HepG2 (cell line): ENCODE measurements at regions not wholly inside any gene's neighbourhood (a gene's known extent, or its start where the extent isn't known, plus 50 kb on each side); places are given as distances from the start of the nearest gene placed in this dataset.
A peak's percentile ranks its signal among the peaks of the same experiment; 100 is the strongest.

ENCODE experiments used
- ELF3 ChIP-seq: IDR thresholded peaks from 2 replicates; pipeline ENCODE4 v1.6.1; 2016; ENCODE audit warnings: missing genetic modification reagents, missing compliant biosample characterization
- HNF1A ChIP-seq, 2 experiments: sonication (generic) in 1 of 2; formaldehyde crosslinking in 1 of 2; IDR thresholded peaks; 2 replicates each; pipeline versions ENCODE4 v1.4.0 to v1.6.1; 2016 to 2020; ENCODE audit warnings: borderline replicate concordance in 1 of 2, low read depth in 1 of 2, mild to moderate bottlenecking in 1 of 2, missing genetic modification reagents in 1 of 2
- HOMEZ ChIP-seq: IDR thresholded peaks from 2 replicates; pipeline ENCODE4 v1.6.1; 2016; ENCODE audit warnings: low read depth
- IRX3 ChIP-seq: sonication (generic); formaldehyde crosslinking; IDR thresholded peaks from 2 replicates; pipeline ENCODE4 v1.8.1; 2023; ENCODE audit warnings: mild to moderate bottlenecking, low read depth, missing genetic modification reagents, borderline replicate concordance
- MAFK ChIP-seq, 2 experiments: IDR thresholded peaks in 1 of 2; conservative IDR thresholded peaks in 1 of 2; 2 replicates each; pipeline ENCODE4 v1.6.1; 2011; ENCODE audit warnings: improper control_type of control experiment in 2 of 2, low read length in 2 of 2
- SIN3A ChIP-seq: IDR thresholded peaks from 2 replicates; pipeline ENCODE4 v1.6.1; 2011; ENCODE audit warnings: low read depth, mild to moderate bottlenecking, control low read depth, low read length, borderline replicate concordance
- SOX5 ChIP-seq: IDR thresholded peaks from 2 replicates; pipeline ENCODE4 v1.6.1; 2016; ENCODE audit warnings: borderline replicate concordance
- STAG1 ChIP-seq: sonication (generic); formaldehyde crosslinking; IDR thresholded peaks from 2 replicates; pipeline ENCODE4 v1.4.0; 2020; ENCODE audit warnings: missing genetic modification reagents
- TBL1XR1 ChIP-seq: fragments of 150-350 bp; IDR thresholded peaks from 2 replicates; pipeline ENCODE4 v1.6.1; 2014; ENCODE audit warnings: borderline replicate concordance, low read length; ENCODE audit not compliant: partially characterized antibody
- THAP11 ChIP-seq: IDR thresholded peaks from 2 replicates; pipeline ENCODE4 v1.6.1; 2016; ENCODE audit warnings: missing biosample characterization, missing genetic modification reagents
- WIZ ChIP-seq: sonication (generic); formaldehyde crosslinking; IDR thresholded peaks from 2 replicates; pipeline ENCODE4 v1.5.1; 2020; ENCODE audit warnings: mild to moderate bottlenecking, missing genetic modification reagents
- ZNF326 ChIP-seq: sonication (generic); formaldehyde crosslinking; IDR thresholded peaks from 2 replicates; pipeline ENCODE4 v1.4.0; 2020; ENCODE audit warnings: missing genetic modification reagents, borderline replicate concordance
- ZNF414 ChIP-seq: sonication (generic); formaldehyde crosslinking; IDR thresholded peaks from 2 replicates; pipeline ENCODE4 v1.5.0; 2020; ENCODE audit warnings: missing genetic modification reagents
- ZNF460 ChIP-seq: sonication (generic); formaldehyde crosslinking; IDR thresholded peaks from 2 replicates; pipeline ENCODE4 v1.5.1; 2020; ENCODE audit warnings: missing genetic modification reagents, mild to moderate bottlenecking, borderline replicate concordance
- ZNF574 ChIP-seq: sonication (generic); formaldehyde crosslinking; IDR thresholded peaks from 2 replicates; pipeline ENCODE4 v1.4.0; 2020; ENCODE audit warnings: missing genetic modification reagents
- ZNF597 ChIP-seq: sonication (generic); formaldehyde crosslinking; IDR thresholded peaks from 2 replicates; pipeline ENCODE4 v1.5.0; 2020; ENCODE audit warnings: missing genetic modification reagents

GRCh38 chr16:86664522-86665318 is 86.4 kb downstream of the FOXL1 start (continued):
- TF ChIP-seq STAG1 (CRISPR knock-in tag): no peak
- no peak for TF ChIP-seq ZNF414
- TF ChIP-seq SIN3A: no peak
- TF ChIP-seq HNF1A (IDR thresholded peaks at IDR 0.05; ENCODE audit: low read depth): no peak
- TF ChIP-seq HNF1A (CRISPR knock-in tag; IDR thresholded peaks at IDR 0.05; ENCODE audit: borderline replicate concordance): no peak
- no peak for TF ChIP-seq ZNF460 (CRISPR knock-in tag)
- TF ChIP-seq MAFK (conservative IDR thresholded peaks at IDR 0.05 in 1 of 2, IDR thresholded peaks at IDR 0.05 in 1 of 2; ENCODE audit: low read length in 2 of 2): peak; percentile 72 to 82
- no peak for TF ChIP-seq WIZ (CRISPR knock-in tag)
- peak; percentile 16; the same call in 1 of the 2 replicates for TF ChIP-seq THAP11 (CRISPR knock-in tag)
- TF ChIP-seq ZNF326 (CRISPR knock-in tag): no peak
- TF ChIP-seq HOMEZ (CRISPR knock-in tag): peak; percentile 29; the same call in 1 of the 2 replicates
- no peak for TF ChIP-seq ZNF574 (CRISPR knock-in tag)
- TF ChIP-seq IRX3: no peak
- TF ChIP-seq ZNF597 (CRISPR knock-in tag): no peak
- peak; percentile 60; the same call in 1 of the 2 replicates for TF ChIP-seq ELF3 (CRISPR knock-in tag)
- TF ChIP-seq TBL1XR1: no peak
- TF ChIP-seq SOX5 (CRISPR knock-in tag): peak; percentile 68; the same call in 1 of the 2 replicates
